SH-SY5Y (cell line): ENCODE measurements at regions not wholly inside any gene's neighbourhood (a gene's known extent, or its start where the extent isn't known, plus 50 kb on each side); places are given as distances from the start of the nearest gene placed in this dataset.

Experiments used
- GATA2 ChIP-seq: IDR thresholded peaks from 2 replicates; pipeline ENCODE4 v1.6.1; 2011; ENCODE audit warnings: mild to moderate bottlenecking, low read depth, low read length
- GATA3 ChIP-seq: IDR thresholded peaks from 2 replicates; pipeline ENCODE4 v1.6.1; 2011; ENCODE audit warnings: low read depth, mild to moderate bottlenecking, low read length, moderate library complexity

GRCh38 chr2:100699131-100699530 lies 120.8 kb upstream of the NPAS2 start:
- TF ChIP-seq GATA3 (no peak), GATA2 (no peak)
